IPS DF 6.9 (cell line): ENCODE measurements at regions not wholly inside any gene's neighbourhood (a gene's known extent, or its start where the extent isn't known, plus 50 kb on each side); places are given as distances from the start of the nearest gene placed in this dataset.

Experiments
- DNase-seq: peaks from one replicate; pipeline ENCODE4 v3.0.0-alpha.2; 2013; ENCODE audit warnings: low read depth, low spot score
- H3K27ac ChIP-seq: one replicate; pipeline ENCODE4 v1.5.1; 2013; ENCODE audit warnings: low read length, control low read depth
- H3K27me3 ChIP-seq: 2 replicates; pipeline ENCODE4 v1.6.1; 2013; ENCODE audit warnings: mild to moderate bottlenecking, low read length; ENCODE audit not compliant: control insufficient read depth, insufficient read depth
- H3K36me3 ChIP-seq: 2 replicates; pipeline ENCODE4 v1.6.1; 2013; ENCODE audit warnings: low read length; ENCODE audit not compliant: control insufficient read depth, insufficient read depth
- H3K4me1 ChIP-seq: 2 replicates; pipeline ENCODE4 v1.6.1; 2013; ENCODE audit warnings: low read length; ENCODE audit not compliant: control insufficient read depth, insufficient read depth
- H3K4me3 ChIP-seq: 2 replicates; pipeline ENCODE4 v1.5.1; 2013; ENCODE audit warnings: mild to moderate bottlenecking, low read length
- H3K9me3 ChIP-seq: 2 replicates; pipeline ENCODE4 v1.6.1; 2013; ENCODE audit warnings: low read length, inconsistent platforms; ENCODE audit not compliant: control insufficient read depth, insufficient read depth
- WGBS: extraction: QIAGEN DNeasy Blood & Tissue Kit; methylation state at CpG from one replicate; pipeline ENCODE4 v1.1.7; 2013; ENCODE audit warnings: mixed read lengths, missing lambda C conversion rate; ENCODE audit not compliant: insufficient read length, insufficient coverage; 5-methylcytosine and 5-hydroxymethylcytosine counted together

DNA sequence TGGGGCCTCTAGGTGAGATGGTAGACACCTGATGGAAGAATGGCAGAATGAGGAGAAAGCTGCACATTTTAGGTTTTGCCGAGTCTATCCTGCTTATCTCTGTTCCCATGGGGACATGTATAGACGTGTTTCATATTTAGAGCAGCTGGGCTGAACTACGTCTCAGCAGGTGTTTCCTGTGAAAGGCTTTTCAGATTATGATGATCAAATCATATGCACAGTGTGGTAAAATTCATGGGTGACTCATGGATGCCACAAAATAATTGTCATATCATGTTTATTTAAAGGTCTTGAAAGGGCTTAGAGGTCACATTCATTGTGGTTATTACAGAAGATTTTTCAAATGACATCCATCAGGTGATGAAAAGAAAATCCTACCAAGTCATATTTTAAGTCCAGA is 90.5 kb downstream of the ICOS start:
- DNase-seq, result no peak

DNA sequence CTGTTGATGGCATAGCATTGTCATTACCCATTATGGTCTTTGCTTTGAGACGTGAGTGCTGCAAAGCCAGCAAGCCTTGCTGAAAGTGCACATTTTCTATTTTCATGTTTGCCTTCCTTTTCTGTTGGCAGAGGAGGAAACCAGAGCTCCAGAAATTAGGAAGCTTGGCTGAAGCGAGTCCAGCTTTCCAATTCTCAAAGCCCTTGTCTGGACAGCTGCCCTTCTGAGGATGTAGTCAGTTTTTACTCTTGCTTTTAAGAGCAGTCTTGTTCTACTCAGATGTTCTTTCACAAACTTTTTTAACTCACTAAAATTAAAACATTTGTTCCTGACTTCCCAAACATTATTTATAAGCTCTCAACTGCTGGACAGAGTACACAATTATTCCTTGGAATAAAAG is 93.8 kb downstream of the ICOS start:
- WGBS, result no CpG with 5 or more reads among the region's 2 CpGs
- Histone ChIP-seq H3K4me1 (no peaks in the 10 kb centered on the region), H3K27me3 (no peaks in the 10 kb centered on the region), H3K36me3 (no peaks in the 10 kb centered on the region), H3K27ac (no peak overlapping the region), H3K4me3 (no peak overlapping the region), H3K9me3 (no peaks in the 10 kb centered on the region)
- DNase-seq, result no peak

More for the DNA sequence above, 90.5 kb downstream of the ICOS start:
- H3K4me3 ChIP-seq, result no peak overlapping the region
- no peak overlapping the region for H3K27ac ChIP-seq
- H3K27me3 ChIP-seq, result no peaks in the 10 kb centered on the region
- H3K9me3 ChIP-seq, result no peaks in the 10 kb centered on the region
- no peaks in the 10 kb centered on the region for H3K36me3 ChIP-seq
- no peaks in the 10 kb centered on the region for H3K4me1 ChIP-seq
- no CpG with 5 or more reads among the region's 3 CpGs for WGBS

DNA sequence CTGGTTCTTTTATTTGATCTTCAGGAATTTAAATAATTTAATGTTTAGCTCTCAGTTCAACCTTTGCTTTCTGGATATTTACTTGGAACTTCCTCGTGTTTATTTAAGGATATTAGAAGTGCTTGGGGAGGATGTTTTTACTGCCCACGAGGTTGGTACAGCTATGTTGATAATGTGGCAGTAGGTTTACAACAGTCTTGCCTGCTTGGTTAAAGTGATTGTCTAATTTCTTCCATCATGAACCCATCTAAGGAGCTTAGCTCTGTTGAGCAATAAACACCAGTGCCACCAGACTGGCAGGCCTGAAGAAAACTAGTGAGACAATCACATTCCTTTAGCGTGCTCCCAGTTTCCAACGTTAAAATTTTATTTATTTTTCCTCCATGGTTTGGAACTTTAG is 94.5 kb downstream of the ICOS start:
- H3K36me3 ChIP-seq, result no peaks in the 10 kb centered on the region
- H3K9me3 ChIP-seq, result no peaks in the 10 kb centered on the region
- DNase-seq, result no peak
- H3K27ac ChIP-seq, result no peak overlapping the region
- WGBS, result no CpG with 5 or more reads among the region's 4 CpGs
- no peaks in the 10 kb centered on the region for H3K27me3 ChIP-seq
- H3K4me1 ChIP-seq, result no peaks in the 10 kb centered on the region
- no peak overlapping the region for H3K4me3 ChIP-seq

DNA sequence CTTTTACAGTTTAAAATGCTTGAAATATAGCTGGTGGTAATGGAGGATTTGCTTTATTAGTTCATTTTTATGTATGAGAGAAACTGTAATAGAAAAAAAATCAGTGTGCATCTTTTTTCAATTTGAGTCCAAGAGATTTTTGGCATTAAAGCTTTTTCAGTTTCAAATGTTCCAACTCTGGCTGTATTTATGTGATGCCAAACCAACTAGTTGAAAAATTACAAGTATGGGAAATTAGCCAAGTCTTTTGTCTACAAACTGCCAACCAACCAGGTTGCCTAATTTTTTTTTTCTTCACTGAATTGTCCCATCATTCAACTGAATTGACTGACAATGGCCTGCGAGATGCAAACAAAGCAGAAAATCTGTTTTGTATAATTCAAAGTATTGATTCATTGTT is 95.7 kb downstream of the ICOS start:
- H3K4me3 ChIP-seq, result no peak overlapping the region
- H3K9me3 ChIP-seq, result no peaks in the 10 kb centered on the region
- H3K4me1 ChIP-seq, result no peaks in the 10 kb centered on the region
- H3K27me3 ChIP-seq, result no peaks in the 10 kb centered on the region
- no CpG with 5 or more reads among the region's 1 CpG for WGBS
- DNase-seq, result no peak
- no peak overlapping the region for H3K27ac ChIP-seq
- H3K36me3 ChIP-seq, result no peaks in the 10 kb centered on the region

DNA sequence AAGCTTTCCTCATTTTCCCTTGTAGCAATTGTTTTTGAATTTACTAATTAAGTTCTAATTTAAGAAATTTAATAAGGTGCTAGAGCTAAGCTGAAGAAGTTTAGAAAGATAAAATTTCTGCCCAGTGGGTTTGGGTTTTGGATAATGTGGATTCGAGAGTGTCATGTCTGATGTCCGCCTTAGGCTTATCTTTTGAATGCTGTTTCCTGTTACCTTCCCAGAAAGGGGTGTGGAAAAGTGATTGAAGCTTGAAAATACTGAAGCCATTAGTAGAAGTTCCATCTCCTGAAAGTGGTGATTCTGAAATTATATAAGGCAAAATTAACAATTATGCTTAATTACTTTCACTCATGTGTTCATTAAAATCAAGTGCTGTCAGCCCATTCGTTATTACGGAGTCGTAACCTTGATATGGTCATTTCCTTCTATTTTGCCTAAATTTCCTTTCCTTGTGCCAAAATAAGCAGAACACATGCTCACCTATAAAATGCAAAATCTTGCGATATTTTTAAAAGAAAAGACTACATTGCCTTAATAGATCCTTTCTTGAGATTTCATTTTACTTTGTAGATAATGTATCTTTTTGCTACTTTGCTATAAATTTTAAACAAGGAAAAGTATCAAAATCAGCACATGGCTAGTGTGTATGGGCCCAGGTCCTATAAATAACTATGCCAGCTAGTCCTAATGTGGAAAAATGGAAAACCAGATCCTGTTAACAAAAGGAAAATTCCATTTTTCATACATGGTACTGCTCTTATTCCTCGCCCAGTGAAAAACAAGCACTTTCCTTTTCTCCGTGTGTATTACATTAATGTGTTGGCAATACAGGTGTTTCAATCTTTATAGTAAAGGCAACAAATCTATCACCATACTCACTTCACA is 97.3 kb downstream of the ICOS start:
- Histone ChIP-seq H3K27me3 (no peaks in the 10 kb centered on the region), H3K9me3 (no peaks in the 10 kb centered on the region), H3K36me3 (no peaks in the 10 kb centered on the region), H3K4me1 (no peaks in the 10 kb centered on the region), H3K27ac (no peak overlapping the region), H3K4me3 (no peak overlapping the region)
- DNase-seq, result no peak
- no CpG with 5 or more reads among the region's 8 CpGs for WGBS

DNA sequence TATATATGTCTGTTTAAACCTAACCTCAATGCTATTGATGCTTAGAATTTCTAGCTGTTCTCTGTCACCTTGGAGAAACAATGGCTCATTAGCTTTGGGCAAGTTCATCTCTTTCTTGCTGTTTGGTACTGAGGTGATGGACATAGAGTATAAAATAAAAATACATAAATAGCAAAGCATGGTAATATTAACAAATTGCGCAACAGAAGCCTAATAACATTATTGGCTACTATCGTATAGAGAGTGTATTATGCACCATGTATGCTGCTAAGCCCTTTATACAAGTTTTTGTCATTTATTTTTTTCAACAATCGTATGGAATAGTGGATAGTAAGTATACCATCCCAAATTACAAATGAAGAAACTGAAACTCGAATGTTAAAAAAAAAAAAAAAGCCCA is 100.1 kb downstream of the ICOS start:
- no peaks in the 10 kb centered on the region for H3K36me3 ChIP-seq
- WGBS, result no CpG with 5 or more reads among the region's 4 CpGs
- H3K9me3 ChIP-seq, result no peaks in the 10 kb centered on the region
- no peak for DNase-seq
- no peak overlapping the region for H3K27ac ChIP-seq
- H3K4me1 ChIP-seq, result no peaks in the 10 kb centered on the region
- H3K4me3 ChIP-seq, result no peak overlapping the region
- no peaks in the 10 kb centered on the region for H3K27me3 ChIP-seq

DNA sequence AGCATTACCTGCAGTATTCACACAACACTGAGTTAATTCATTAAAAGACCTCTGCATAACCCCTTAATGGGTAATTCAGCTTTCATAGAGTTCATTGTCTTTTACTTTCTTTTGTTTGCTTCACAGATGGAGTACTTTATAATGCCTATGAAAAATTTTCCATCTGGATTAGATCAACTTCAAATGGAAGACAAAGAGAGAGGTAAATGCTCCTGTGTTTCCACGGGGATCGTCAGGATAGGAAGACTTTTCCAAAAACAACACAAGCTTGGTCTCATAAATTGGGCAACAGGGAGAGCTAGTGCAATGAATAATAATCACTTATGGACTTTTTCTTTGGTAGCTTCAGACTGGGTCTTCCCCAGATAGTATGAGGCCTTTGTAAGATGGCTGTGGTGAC is 100.7 kb downstream of the ICOS start:
- DNase-seq, result no peak
- no CpG with 5 or more reads among the region's 2 CpGs for WGBS
- Histone ChIP-seq H3K4me3 (no peak overlapping the region), H3K4me1 (no peaks in the 10 kb centered on the region), H3K9me3 (no peaks in the 10 kb centered on the region), H3K27me3 (no peaks in the 10 kb centered on the region), H3K27ac (no peak overlapping the region), H3K36me3 (no peaks in the 10 kb centered on the region)

DNA sequence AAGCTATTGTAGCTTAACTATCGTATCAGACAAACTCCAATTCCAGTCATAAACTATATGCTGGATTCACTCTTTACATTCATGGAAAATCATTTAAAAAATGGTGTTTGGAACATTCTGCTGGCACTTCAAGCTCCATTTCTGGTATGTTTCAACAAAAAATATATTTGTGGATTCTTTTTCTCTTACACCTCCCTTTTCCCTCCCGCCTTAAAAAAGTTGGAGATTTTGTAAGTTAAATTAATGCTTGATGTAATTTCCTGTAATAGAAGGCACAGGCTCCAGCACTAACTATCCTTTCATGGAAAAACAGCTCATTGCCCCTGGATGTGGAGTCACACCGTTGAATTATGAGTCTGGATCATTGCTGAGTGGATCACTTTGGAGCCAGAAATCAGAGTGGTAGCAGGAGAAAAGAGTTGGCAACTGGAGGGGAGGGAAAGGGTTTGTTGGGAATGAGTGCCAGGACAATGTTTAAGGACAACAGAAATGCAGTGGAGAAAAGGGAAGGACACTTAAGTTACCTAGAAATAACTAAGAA is 102.8 kb downstream of the ICOS start:
- Histone ChIP-seq H3K4me3 (no peak overlapping the region), H3K27me3 (no peaks in the 10 kb centered on the region), H3K36me3 (no peaks in the 10 kb centered on the region), H3K9me3 (no peaks in the 10 kb centered on the region), H3K4me1 (no peaks in the 10 kb centered on the region), H3K27ac (no peak overlapping the region)
- no peak for DNase-seq
- WGBS, result no CpG with 5 or more reads among the region's 3 CpGs

DNA sequence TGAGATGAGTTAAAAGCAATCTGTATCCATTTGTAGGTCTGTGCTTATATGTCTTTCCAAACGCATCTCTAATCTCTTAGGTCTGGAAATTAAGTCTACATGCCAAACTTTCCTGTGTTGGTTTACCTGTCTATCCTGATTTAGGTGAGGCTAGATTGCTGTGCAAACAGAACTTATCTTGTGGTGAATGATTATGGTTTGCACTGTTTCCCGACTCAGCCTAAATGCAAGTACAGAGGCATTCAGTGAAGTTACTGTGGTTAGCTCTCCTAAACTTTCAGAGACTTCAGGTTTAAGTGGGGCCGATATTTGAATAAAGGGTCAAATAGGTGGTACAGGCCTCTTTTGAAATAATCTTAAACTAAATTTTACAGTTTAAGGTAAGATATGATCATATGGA is 103.5 kb downstream of the ICOS start:
- Histone ChIP-seq H3K9me3 (no peaks in the 10 kb centered on the region), H3K27me3 (no peaks in the 10 kb centered on the region), H3K4me3 (no peak overlapping the region), H3K36me3 (no peaks in the 10 kb centered on the region), H3K4me1 (no peaks in the 10 kb centered on the region), H3K27ac (no peak overlapping the region)
- WGBS, result no CpG with 5 or more reads among the region's 3 CpGs
- DNase-seq, result no peak

DNA sequence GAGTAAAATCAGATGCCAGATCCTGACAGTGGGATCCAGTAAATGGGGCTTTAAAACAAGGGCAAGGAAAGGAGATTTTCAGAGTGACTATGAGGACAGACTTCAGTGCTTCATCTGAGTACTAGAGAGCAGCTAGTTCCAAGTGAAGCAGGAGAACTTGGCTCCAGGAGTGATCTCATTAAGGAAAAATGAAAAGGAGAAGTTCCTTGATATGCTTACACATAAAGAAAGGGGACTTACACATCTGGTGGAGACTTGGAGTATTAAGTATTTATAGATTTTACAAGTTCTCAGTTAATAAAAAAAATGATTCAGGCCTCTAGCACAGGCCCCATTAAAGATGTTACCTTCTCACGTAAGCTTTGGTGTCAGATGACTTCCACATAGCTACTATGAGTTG is 105.8 kb downstream of the ICOS start:
- H3K4me3 ChIP-seq, result no peak overlapping the region
- H3K27me3 ChIP-seq, result no peaks in the 10 kb centered on the region
- no peaks in the 10 kb centered on the region for H3K4me1 ChIP-seq
- H3K9me3 ChIP-seq, result no peaks in the 10 kb centered on the region
- no CpG with 5 or more reads among the region's 1 CpG for WGBS
- no peak for DNase-seq
- no peak overlapping the region for H3K27ac ChIP-seq
- no peaks in the 10 kb centered on the region for H3K36me3 ChIP-seq

DNA sequence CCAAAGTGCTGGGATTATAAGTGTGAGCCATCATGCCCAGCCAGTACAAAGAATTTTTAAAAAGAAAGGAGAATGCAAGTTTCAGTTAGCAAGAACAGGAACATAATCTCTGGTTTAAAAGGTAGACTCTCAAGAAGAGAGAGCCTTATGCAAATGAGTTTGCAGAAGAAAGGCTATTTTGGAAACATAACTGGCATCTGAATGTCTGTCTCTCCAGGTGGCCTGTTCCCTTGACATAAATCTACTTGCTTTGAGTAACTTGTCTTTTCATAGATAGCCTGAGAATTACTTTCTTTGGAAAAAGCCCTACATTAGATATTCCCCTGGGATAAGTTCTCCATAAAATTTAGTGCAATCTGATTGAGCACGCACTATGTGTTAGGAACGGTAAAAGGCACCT is 109.6 kb downstream of the ICOS start:
- Histone ChIP-seq H3K4me3 (no peak overlapping the region), H3K27ac (no peak overlapping the region), H3K9me3 (no peaks in the 10 kb centered on the region), H3K36me3 (no peaks in the 10 kb centered on the region), H3K27me3 (no peaks in the 10 kb centered on the region), H3K4me1 (no peaks in the 10 kb centered on the region)
- no CpG with 5 or more reads among the region's 2 CpGs for WGBS
- DNase-seq, result no peak
